H1 (cell line): ENCODE measurements at regions not wholly inside any gene's neighbourhood (a gene's known extent, or its start where the extent isn't known, plus 50 kb on each side); places are given as distances from the start of the nearest gene placed in this dataset.

Experiments used
- CTCF ChIA-PET: fragments of 300-600 bp; sonication (Branson Sonifier 250); formaldehyde crosslinking; loops from one replicate; lab custom pipeline; 2021; ENCODE audit not compliant: partially characterized antibody; lab: Charles Lee
- POLR2A ChIA-PET: fragments of 300-600 bp; sonication (Branson Sonifier 250); formaldehyde crosslinking; loops from one replicate; lab custom pipeline; 2021; ENCODE audit warnings: inconsistent platforms; ENCODE audit not compliant: partially characterized antibody; lab: Charles Lee
- DNase-seq, 2 experiments: peaks; one replicate each; pipeline versions ENCODE4 v3.0.0 to v3.0.0-alpha.2; 2010 to 2022; ENCODE audit warnings: low spot score in 2 of 2, low read depth in 1 of 2, mixed read lengths in 1 of 2
- FAIRE-seq: peaks from 2 replicates; lab custom pipeline; 2011; peaks lifted over from hg19 to GRCh38; lab: Jason Lieb, UNC
- H2AFZ ChIP-seq: 2 replicates; pipeline ENCODE4 v1.8.1; 2012; ENCODE audit warnings: low read length, inconsistent platforms
- H2AK5ac ChIP-seq: 2 replicates; pipeline ENCODE4 v1.6.1; 2013; ENCODE audit warnings: low read depth, low read length
- H2BK120ac ChIP-seq: replicated peaks from 2 replicates; pipeline ENCODE3; 2013; ENCODE audit warnings: low read depth, low read length, inconsistent platforms
- H2BK12ac ChIP-seq: 2 replicates; pipeline ENCODE4 v1.6.1; 2013; ENCODE audit warnings: low read depth, low read length
- H2BK15ac ChIP-seq: 2 replicates; pipeline ENCODE4 v1.6.1; 2013; ENCODE audit warnings: low read length
- H2BK20ac ChIP-seq: 2 replicates; pipeline ENCODE4 v1.6.1; 2013; ENCODE audit warnings: low read length
- H2BK5ac ChIP-seq: 2 replicates; pipeline ENCODE4 v1.6.1; 2013; ENCODE audit warnings: low read depth, low read length
- H3K14ac ChIP-seq: 2 replicates; pipeline ENCODE4 v1.6.1; 2013; ENCODE audit warnings: inconsistent platforms; ENCODE audit not compliant: insufficient read length
- H3K18ac ChIP-seq: 2 replicates; pipeline ENCODE4 v1.6.1; 2013; ENCODE audit warnings: low read length; ENCODE audit errors: extremely low read depth
- H3K23ac ChIP-seq: 2 replicates; pipeline ENCODE4 v1.6.1; 2013; ENCODE audit warnings: inconsistent platforms; ENCODE audit not compliant: insufficient read length
- H3K23me2 ChIP-seq: 2 replicates; pipeline ENCODE4 v1.6.1; 2013; ENCODE audit warnings: low read depth, low read length
- H3K27ac ChIP-seq: 2 replicates; pipeline ENCODE4 v1.6.1; 2011; ENCODE audit warnings: low read depth, low read length, inconsistent platforms
- H3K27me3 ChIP-seq, 4 experiments: replicated peaks in 1 of 4; 1 replicate in 1 of 4; 2 replicates in 3 of 4; pipeline versions ENCODE4 v1.6.1 to v1.8.1; 2011 to 2013; ENCODE audit warnings: low read length in 3 of 4, mild to moderate bottlenecking in 3 of 4, inconsistent platforms in 2 of 4, mixed read lengths in 2 of 4, moderate library complexity in 1 of 4; ENCODE audit not compliant: control insufficient read depth in 3 of 4, insufficient read depth in 3 of 4; ENCODE audit errors: extremely low read depth in 1 of 4
- H3K36me3 ChIP-seq, 4 experiments: 2 replicates each; pipeline versions ENCODE4 v1.6.1 to v1.8.1; 2011 to 2013; ENCODE audit warnings: mild to moderate bottlenecking in 4 of 4, low read length in 3 of 4, moderate library complexity in 2 of 4, control low read depth in 1 of 4, inconsistent platforms in 1 of 4; ENCODE audit not compliant: insufficient read depth in 4 of 4, control insufficient read depth in 2 of 4
- H3K4ac ChIP-seq: replicated peaks from 2 replicates; pipeline ENCODE3; 2013; ENCODE audit warnings: low read length, low read depth, mixed read lengths, inconsistent platforms; ENCODE audit not compliant: insufficient read length
- H3K4me1 ChIP-seq, 4 experiments: replicated peaks in 1 of 4; 1 replicate in 1 of 4; 2 replicates in 3 of 4; pipeline versions ENCODE4 v1.6.1 to v1.8.1; 2011 to 2013; ENCODE audit warnings: low read length in 3 of 4, inconsistent platforms in 2 of 4, mixed read lengths in 1 of 4; ENCODE audit not compliant: insufficient read depth in 4 of 4, control insufficient read depth in 3 of 4
- H3K4me2 ChIP-seq, 2 experiments: 2 replicates each; pipeline versions ENCODE4 v1.6.1 to v1.8.1; 2011 to 2013; ENCODE audit warnings: low read depth in 2 of 2, low read length in 2 of 2, control low read depth in 1 of 2, inconsistent platforms in 1 of 2, mild to moderate bottlenecking in 1 of 2; ENCODE audit not compliant: insufficient read depth in 1 of 2
- H3K4me3 ChIP-seq, 4 experiments: fragments of 200-600, 300-600 bp in 1 of 4; sonication (generic), shearing (Covaris generic), sonication (Bioruptor Twin) in 1 of 4; 2 replicates each; pipeline versions ENCODE4 v1.5.1 to v1.8.1; 2011 to 2016; ENCODE audit warnings: low read length in 4 of 4, low read depth in 3 of 4, control low read depth in 2 of 4, inconsistent platforms in 2 of 4, mild to moderate bottlenecking in 2 of 4, mixed read lengths in 1 of 4, moderate library complexity in 1 of 4; ENCODE audit not compliant: insufficient read depth in 2 of 4; ENCODE audit errors: extremely low read depth in 1 of 4
- H3K56ac ChIP-seq: replicated peaks from 2 replicates; pipeline ENCODE3; 2013; ENCODE audit warnings: low read depth, mild to moderate bottlenecking, mixed read lengths, low read length, inconsistent platforms; ENCODE audit not compliant: insufficient read length
- H3K79me1 ChIP-seq: 2 replicates; pipeline ENCODE4 v1.6.1; 2013; ENCODE audit warnings: low read depth, low read length, control low read depth
- H3K79me2 ChIP-seq, 2 experiments: 2 replicates each; pipeline versions ENCODE4 v1.6.1 to v1.8.1; 2012 to 2013; ENCODE audit warnings: low read length in 2 of 2, mild to moderate bottlenecking in 2 of 2, inconsistent platforms in 1 of 2; ENCODE audit not compliant: insufficient read depth in 2 of 2, control insufficient read depth in 1 of 2
- H3K9ac ChIP-seq, 4 experiments: replicated peaks in 1 of 4; 1 replicate in 1 of 4; 2 replicates in 3 of 4; pipeline versions ENCODE4 v1.6.1 to v1.8.1; 2011 to 2013; ENCODE audit warnings: low read depth in 3 of 4, low read length in 3 of 4, control low read depth in 2 of 4, mild to moderate bottlenecking in 2 of 4, moderate library complexity in 2 of 4, inconsistent platforms in 1 of 4; ENCODE audit errors: extremely low read depth in 1 of 4
- H3K9me3 ChIP-seq, 2 experiments: 2 replicates each; pipeline versions ENCODE4 v1.6.1 to v1.8.1; 2012 to 2013; ENCODE audit warnings: mild to moderate bottlenecking in 2 of 2, moderate library complexity in 2 of 2, control low read depth in 1 of 2, inconsistent platforms in 1 of 2, low read depth in 1 of 2, low read length in 1 of 2, mixed read lengths in 1 of 2; ENCODE audit not compliant: insufficient read depth in 2 of 2
- H4K20me1 ChIP-seq, 2 experiments: replicated peaks in 1 of 2; 2 replicates each; pipeline versions ENCODE3 to v1.8.1; 2011 to 2013; ENCODE audit warnings: inconsistent platforms in 2 of 2, low read length in 2 of 2, mild to moderate bottlenecking in 1 of 2; ENCODE audit not compliant: insufficient read depth in 2 of 2, control insufficient read depth in 1 of 2
- H4K5ac ChIP-seq: 2 replicates; pipeline ENCODE4 v1.6.1; 2013; ENCODE audit warnings: low read length, low read depth, mixed read lengths, inconsistent platforms; ENCODE audit not compliant: insufficient read length
- H4K8ac ChIP-seq: 2 replicates; pipeline ENCODE4 v1.8.0; 2013; ENCODE audit warnings: mild to moderate bottlenecking, moderate library complexity, low read length, inconsistent platforms; ENCODE audit not compliant: insufficient read depth; ENCODE audit errors: extremely low read depth
- H4K91ac ChIP-seq: replicated peaks from 2 replicates; pipeline ENCODE3; 2013; ENCODE audit warnings: low read length, mixed read lengths, inconsistent platforms; ENCODE audit not compliant: insufficient read length
- EP300 ChIP-seq, 2 experiments: IDR thresholded peaks; 1 replicate in 1 of 2; 2 replicates in 1 of 2; pipeline ENCODE4 v1.6.1; 2011 to 2012; ENCODE audit warnings: low read depth in 2 of 2, low read length in 2 of 2, mild to moderate bottlenecking in 2 of 2, borderline replicate concordance in 1 of 2, inconsistent platforms in 1 of 2, moderate library complexity in 1 of 2
- KDM4A ChIP-seq: IDR thresholded peaks from one replicate; pipeline ENCODE4 v1.7.1; 2012; ENCODE audit warnings: low read depth, mild to moderate bottlenecking, moderate library complexity, low read length, inconsistent platforms; ENCODE audit not compliant: severe bottlenecking
- SP2 ChIP-seq: IDR thresholded peaks from 2 replicates; pipeline ENCODE4 v1.6.1; 2012; ENCODE audit warnings: mild to moderate bottlenecking, low read length, inconsistent platforms
- TAF7 ChIP-seq: optimal IDR thresholded peaks from 2 replicates; pipeline ENCODE3; 2011; ENCODE audit warnings: low read depth, mild to moderate bottlenecking, inconsistent platforms, low read length, moderate library complexity, borderline replicate concordance
- TEAD4 ChIP-seq: IDR thresholded peaks from 2 replicates; pipeline ENCODE4 v1.6.1; 2012; ENCODE audit warnings: low read depth, low read length, inconsistent platforms, mixed read lengths
- WGBS, 2 experiments: shearing (Covaris generic) in 1 of 2; methylation state at CpG; one replicate each; pipeline versions ENCODE4 v1.1.6 to v1.1.7; 2013 to 2015; ENCODE audit warnings: low lambda C conversion rate in 2 of 2, mixed read lengths in 2 of 2, inconsistent platforms in 1 of 2, low coverage in 1 of 2, missing lambda C conversion rate in 1 of 2; ENCODE audit not compliant: insufficient replicate concordance in 2 of 2, insufficient coverage in 1 of 2, insufficient read length in 1 of 2; ENCODE audit errors: extremely low coverage in 1 of 2, missing lambda C conversion rate in 1 of 2; 5-methylcytosine and 5-hydroxymethylcytosine counted together

DNA sequence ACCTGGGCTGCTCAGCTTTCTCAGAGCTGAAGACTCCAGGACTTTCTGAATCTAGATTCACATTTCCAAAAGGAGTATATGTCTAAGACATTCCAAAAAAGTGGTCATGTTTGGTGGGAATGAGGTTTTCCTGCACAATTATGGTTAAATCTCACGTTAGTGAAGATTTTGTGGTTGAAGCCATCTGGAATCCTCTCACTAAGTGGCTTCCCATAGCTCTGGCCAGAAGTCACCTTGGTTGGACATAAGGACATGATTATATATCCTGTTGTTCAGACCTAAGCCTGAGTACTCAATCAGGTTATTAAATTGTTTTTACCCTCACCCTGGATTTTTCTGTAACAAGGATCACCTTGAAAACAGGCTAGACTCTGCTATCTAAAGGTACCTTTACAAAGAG is 176.1 kb upstream of the PLN start:
- H3K18ac ChIP-seq: no peak overlapping the region
- no peaks in the 10 kb centered on the region for H3K4me1 ChIP-seq
- no peak overlapping the region for H2BK5ac ChIP-seq
- no peak for DNase-seq
- no peak overlapping the region for H3K56ac ChIP-seq
- no peak overlapping the region; the same call in 1 of the 2 replicates for H4K8ac ChIP-seq
- no peak overlapping the region for H2AK5ac ChIP-seq
- H4K91ac ChIP-seq: no peak overlapping the region
- no peak overlapping the region for H2AFZ ChIP-seq
- ChIA-PET POLR2A (no interaction called here), CTCF (interaction anchor here (1.1 to 1.9 kb wide), 2 partner anchors 12 to 87 kb away, joined by 4 read pairs; no protein-coding TSS in a partner anchor)
- no peak overlapping the region for H3K23ac ChIP-seq
- no peak overlapping the region for H3K14ac ChIP-seq
- H4K20me1 ChIP-seq: no peaks in the 10 kb centered on the region
- H2BK20ac ChIP-seq: no peak overlapping the region
- H3K27ac ChIP-seq: no peak overlapping the region
- H3K9me3 ChIP-seq: peaks cover 0 to 4% of the 10 kb centered on the region in 2 experiments; a peak in 1 of 4 replicates
- H3K27me3 ChIP-seq: no peaks in the 10 kb centered on the region
- H4K5ac ChIP-seq: no peak overlapping the region
- no peak for FAIRE-seq
- H3K79me2 ChIP-seq: no peaks in the 10 kb centered on the region
- no peaks in the 10 kb centered on the region; the same call in 1 of the 2 replicates for H3K23me2 ChIP-seq
- WGBS, 2 experiments: 89% methylated on average over 1 of the region's 1 CpG; no CpG with 5 or more reads in 1 of the 2 experiments
- no peak overlapping the region for H3K4me2 ChIP-seq
- no peak overlapping the region for H3K4ac ChIP-seq
- no peak overlapping the region for H2BK120ac ChIP-seq
- H3K36me3 ChIP-seq: no peaks in the 10 kb centered on the region
- no peak overlapping the region for H3K9ac ChIP-seq
- no peaks in the 10 kb centered on the region for H3K79me1 ChIP-seq
- H2BK12ac ChIP-seq: no peak overlapping the region
- H3K4me3 ChIP-seq: no peak overlapping the region
- no peak overlapping the region for H2BK15ac ChIP-seq
- TF ChIP-seq SP2: no peak
- no peak for TF ChIP-seq KDM4A
- no peak for TF ChIP-seq TEAD4
- TF ChIP-seq EP300 (IDR thresholded peaks at IDR 0.05; ENCODE audit: borderline replicate concordance in 1 of 2, low read depth in 2 of 2, low read length in 2 of 2): no peak
- TF ChIP-seq TAF7: no peak
